ENCODE measurements at regions not wholly inside any gene's neighbourhood (a gene's known extent, or its start where the extent isn't known, plus 50 kb on each side); places are given as distances from the start of the nearest gene placed in this dataset.

GRCh38 chr2:180734382-180734781 lies 246.0 kb upstream of the UBE2E3 start (continued):
- no peak for TF ChIP-seq CTCF (IDR thresholded peaks at IDR 0.05 in 2 of 3, conservative IDR thresholded peaks at IDR 0.05 in 1 of 3; ENCODE audit: borderline replicate concordance in 1 of 3, insufficient read depth in 1 of 3, low read depth in 2 of 3, low read length in 2 of 3)
- no peak for TF ChIP-seq TCF7L2 (IDR thresholded peaks at IDR 0.05; ENCODE audit: borderline replicate concordance, extremely low read depth, insufficient read depth, insufficient read length)

GRCh38 chr2:180733330-180733729 lies 247.1 kb upstream of the UBE2E3 start:
- H3K9ac ChIP-seq (ENCODE audit: low read length), result no peak overlapping the region
- DNase-seq (ENCODE audit: low read depth, low spot score) (no peak), ATAC-seq (no peak)
- no peak overlapping the region for H2AFZ ChIP-seq (ENCODE audit: low read depth, low read length, poor library complexity, severe bottlenecking)
- no peaks in the 10 kb centered on the region for H3K36me3 ChIP-seq (ENCODE audit: control insufficient read depth in 1 of 2, insufficient read depth in 2 of 2, low read length in 2 of 2)
- H3K27ac ChIP-seq (ENCODE audit: low read depth, low read length), result no peak overlapping the region
- peaks cover 0 to 7% of the 10 kb centered on the region in 2 experiments; a peak in 2 of 4 replicates for H3K4me1 ChIP-seq (ENCODE audit: control insufficient read depth in 1 of 2, insufficient read depth in 2 of 2, low read length in 2 of 2)
- no peak overlapping the region for H3K4me3 ChIP-seq (replicated peaks in 1 of 2; ENCODE audit: low read depth in 1 of 2, low read length in 2 of 2)
- H4K20me1 ChIP-seq (ENCODE audit: insufficient read depth), result no peaks in the 10 kb centered on the region
- H3K27me3 ChIP-seq (ENCODE audit: insufficient read depth, low read length), result no peaks in the 10 kb centered on the region
- BruUV-seq (replicated peaks), result no TSS peak
- H3K4me2 ChIP-seq (ENCODE audit: low read length), result no peak overlapping the region
- ChIA-PET CTCF (no interaction called here), RAD21 (ENCODE audit: low non-redundant PET in 1 of 2, low total read pairs in 2 of 2, uncharacterized antibody in 2 of 2, unreplicated experiment in 2 of 2) (no interaction called here), POLR2A (no interaction called here)
- H3K9me2 ChIP-seq (ENCODE audit: insufficient read depth), result no peaks in the 10 kb centered on the region
- TF ChIP-seq POLR2A (IDR thresholded peaks at IDR 0.05; ENCODE audit: borderline replicate concordance, extremely low read depth, insufficient read depth, insufficient read length) (no peak), RAD21 (IDR thresholded peaks at IDR 0.05; ENCODE audit: low read depth) (peak; percentile 23; the same call in 1 of the 2 replicates), REST (IDR thresholded peaks at IDR 0.05; ENCODE audit: low read depth) (no peak), JUND (IDR thresholded peaks at IDR 0.05) (no peak), ZBTB33 (IDR thresholded peaks at IDR 0.05; ENCODE audit: extremely low read depth, insufficient replicate concordance, low read length) (no peak)
- intact Hi-C loops (cut with micrococcal nuclease), result no loop called here
- no peaks in the 10 kb centered on the region for H3K79me2 ChIP-seq (ENCODE audit: insufficient read depth, low read length)
- no peaks in the 10 kb centered on the region for H3K9me3 ChIP-seq (ENCODE audit: control insufficient read depth in 1 of 2, insufficient read depth in 1 of 2, low read depth in 1 of 2, low read length in 2 of 2)
